HG03108 (cell line): ENCODE measurements at regions not wholly inside any gene's neighbourhood (a gene's known extent, or its start where the extent isn't known, plus 50 kb on each side); places are given as distances from the start of the nearest gene placed in this dataset.
"Not testable (repeated sequence)": the region's sequence is repeated elsewhere in the genome, so short reads cannot be mapped to it uniquely, and the experiment has no call there.

Experiments used
- ATAC-seq: cut with Tn5 transposase; IDR thresholded peaks from one replicate; pipeline ENCODE4 v1.9.1; 2021; ENCODE audit warnings: moderate library complexity; ENCODE audit not compliant: unreplicated experiment

DNA sequence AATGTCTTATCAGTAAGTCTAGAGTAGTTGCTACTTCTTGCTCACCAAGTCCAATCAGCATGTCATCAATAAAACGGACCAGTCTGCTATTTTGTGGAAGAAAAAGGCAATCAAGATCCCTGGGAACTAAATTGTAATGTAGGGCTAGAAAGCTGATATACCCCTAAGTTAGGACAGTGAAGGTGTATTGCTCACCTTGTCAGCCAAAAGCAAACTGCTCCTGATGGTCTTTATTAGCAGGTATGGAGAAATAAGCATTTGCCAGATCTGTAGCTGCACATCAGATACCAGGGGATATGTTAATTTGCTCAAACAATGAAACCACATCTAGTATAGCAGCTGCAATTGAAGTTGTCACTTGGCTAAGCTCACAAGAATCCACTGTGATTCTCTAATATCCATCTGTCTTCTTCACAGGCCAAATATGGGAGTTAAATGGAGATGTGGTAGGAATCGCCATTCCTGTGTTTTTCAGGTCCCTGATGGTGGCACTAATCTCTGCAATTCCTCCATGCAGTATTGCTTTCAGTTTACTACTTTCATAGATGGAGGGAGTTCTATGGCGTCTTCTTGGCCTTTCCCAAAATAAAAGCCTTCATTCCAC is 75.0 kb downstream of the TMEM237 start:
- ATAC-seq = no peak

DNA sequence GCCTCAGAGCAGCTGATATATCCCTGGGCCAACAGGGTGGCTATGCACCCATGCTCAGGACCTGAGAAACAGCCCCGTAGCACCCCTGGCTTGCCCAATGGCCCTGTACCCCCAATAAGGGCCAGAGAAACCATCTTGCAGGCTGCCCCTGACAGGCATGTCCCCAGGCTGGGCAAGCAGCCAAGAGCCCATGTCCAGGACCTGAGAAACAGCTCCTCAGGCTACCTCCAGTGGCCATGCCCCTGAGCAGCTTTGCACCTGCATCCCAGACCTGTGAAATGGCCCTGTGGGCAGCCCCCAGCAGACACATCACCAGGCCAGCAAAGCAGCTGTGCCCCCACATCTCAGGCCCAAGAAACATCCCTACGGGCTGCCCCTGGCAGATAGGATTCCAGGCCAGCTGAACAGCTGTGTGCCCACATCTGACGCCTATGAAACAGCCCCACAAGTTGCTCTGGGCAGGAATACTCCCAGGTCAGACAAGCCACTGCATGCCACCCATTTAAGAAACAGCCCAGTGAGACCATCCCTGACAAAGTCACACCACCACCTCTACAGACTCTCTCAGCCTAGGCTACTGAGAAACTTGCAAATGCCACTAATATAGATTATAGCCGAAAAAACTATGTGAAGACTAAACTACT is 84.1 kb downstream of the TMEM237 start:
- no peak for ATAC-seq

DNA sequence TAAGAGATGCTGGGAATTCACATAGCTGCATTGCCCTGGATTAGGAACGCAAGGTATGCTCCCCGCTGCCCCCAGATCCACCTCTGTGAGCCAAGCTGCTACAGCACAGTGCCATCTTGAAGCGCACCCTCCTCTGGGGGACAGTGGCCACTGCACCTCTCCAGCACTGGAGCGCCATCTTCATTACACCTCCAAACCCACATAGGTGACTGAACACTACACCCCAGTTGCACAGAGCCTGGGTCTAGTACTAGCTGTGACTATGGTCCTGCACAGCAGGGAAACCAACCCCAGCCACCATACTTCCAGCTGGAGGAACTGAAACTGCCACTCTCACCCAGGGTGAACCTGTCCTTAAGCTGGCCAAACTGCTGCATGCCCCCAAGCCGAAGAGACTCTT is 84.6 kb downstream of the TMEM237 start:
- ATAC-seq = no peak

DNA sequence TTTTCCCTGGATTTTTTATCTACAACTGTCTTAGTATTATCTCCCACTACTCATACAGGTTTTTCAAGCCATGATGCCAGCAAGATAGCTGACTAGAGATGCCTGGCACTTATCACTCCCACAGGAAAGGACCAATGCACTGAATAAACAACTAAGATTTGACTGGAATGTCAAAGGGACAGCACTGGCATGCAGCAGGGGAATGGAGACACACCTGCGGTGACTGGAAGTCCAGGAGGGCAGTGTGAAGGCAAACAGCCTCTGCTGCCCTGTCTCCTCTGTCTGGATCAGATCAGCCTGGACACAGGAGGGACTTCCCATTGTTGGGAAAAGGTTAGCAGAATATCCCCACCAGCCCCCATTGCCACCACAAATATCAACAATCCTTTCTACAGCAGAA is 85.1 kb downstream of the TMEM237 start:
- ATAC-seq = no peak

DNA sequence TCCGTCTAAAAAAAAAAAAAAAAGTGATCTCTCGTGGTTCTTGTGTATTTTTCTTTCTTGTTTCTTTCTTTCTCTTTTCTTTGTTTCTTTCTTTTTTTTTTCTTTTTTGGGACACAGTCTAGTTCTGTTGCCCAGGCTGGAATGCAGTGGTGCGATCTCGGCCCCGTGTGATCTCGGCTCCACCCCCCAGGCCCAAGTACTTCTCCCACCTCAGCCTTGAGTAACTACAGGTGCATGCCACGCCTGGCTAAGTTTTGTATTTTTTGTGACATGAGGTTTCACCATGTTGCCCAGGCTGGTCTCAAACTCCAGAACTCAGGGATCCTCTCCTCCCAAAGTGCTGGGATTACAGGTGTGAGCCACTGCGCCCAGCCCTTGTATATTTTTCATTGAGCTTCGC is 91.4 kb downstream of the TMEM237 start:
- ATAC-seq = no peak

DNA sequence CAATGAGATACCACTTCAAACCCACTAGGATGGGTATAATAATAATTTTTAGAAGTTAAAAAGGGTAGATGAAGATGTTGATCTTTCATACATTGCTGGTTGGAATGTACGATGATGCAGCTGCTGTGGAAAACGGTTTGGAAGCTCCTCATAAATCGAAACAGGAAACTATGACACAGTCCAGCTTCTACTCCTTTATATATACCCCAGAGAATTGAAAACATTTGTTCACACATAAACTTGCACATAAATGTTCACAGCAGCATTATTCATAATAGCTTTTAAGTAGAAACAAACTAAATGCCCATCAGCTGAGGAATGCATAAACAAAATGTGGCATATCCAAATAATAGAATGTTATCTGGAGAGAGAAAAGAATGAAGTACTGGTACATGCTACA is 95.0 kb downstream of the STRADB start:
- ATAC-seq = no peak

DNA sequence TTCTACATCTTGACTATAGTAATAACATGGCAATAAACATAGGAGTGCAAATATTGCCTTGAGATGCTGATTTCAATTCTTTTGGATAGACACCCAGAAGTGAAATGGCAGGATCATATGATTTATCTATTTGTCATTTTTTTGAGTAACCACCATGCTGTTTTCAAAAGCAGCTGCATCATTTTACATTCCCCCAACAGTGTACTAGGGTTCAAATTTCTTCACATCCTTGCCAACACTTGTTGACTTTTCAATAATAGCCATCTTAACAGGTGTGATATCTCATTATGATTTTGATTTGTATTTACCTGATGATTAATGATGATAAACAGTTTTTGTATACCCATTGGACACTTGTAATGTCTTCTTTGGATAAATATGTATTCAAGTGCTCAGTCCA is 90.8 kb downstream of the STRADB start:
- no peak for ATAC-seq

DNA sequence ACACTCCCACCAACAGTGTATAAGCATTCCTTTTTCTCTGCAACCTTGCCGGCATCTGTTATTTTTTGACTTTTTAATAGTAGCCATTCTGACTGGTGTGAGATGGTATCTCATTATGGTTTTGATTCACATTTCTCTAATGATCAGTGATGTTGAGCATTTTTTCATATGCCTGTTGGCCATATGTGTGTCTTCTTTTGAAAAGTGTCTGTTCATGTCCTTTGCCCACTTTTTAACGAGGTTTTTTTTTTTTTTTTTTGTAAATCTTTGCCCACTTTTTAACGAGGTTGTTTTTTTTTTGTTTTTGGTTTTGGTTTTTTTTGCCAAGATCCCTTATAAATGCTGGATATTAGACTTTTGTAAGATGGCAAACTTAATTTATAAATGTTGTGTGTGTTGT is 87.7 kb downstream of the STRADB start:
- not testable (repeated sequence) for ATAC-seq

DNA sequence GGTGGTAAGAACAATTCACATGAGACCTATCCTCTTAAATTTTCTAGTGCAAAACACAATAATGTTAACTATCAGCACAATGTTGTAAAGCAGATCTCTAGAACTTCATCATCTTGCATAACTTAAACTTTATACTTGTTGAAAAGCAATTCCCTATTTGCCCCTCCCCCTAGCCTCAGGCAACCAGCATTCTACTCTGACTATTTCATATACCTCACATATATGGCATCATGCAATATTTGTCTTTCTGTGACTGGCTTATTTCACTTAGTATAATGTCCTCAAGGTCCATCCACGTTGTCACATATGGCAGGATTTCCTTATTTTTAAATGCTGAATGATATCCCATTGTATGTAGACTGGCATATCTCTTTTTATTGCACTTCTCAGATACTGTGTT is 86.5 kb downstream of the STRADB start:
- ATAC-seq = no peak

DNA sequence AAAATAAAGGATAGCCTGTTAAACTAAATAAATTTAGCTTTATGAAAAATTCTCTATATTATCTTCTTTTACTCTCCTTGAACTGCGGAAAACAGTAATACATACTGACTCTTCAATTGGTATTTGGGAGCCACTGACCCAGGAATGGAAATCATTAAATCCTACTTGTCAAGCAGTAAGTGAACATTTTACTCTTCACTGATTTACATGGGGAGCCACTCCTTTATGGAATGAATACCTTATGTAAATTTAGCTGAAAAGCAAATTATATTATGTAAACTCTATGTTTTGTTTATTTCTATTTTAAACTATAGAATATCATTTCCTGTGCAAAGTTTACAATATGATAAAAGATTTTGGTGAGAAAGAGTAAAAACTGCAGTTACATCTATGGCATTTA is 85.2 kb downstream of the STRADB start:
- ATAC-seq = no peak

DNA sequence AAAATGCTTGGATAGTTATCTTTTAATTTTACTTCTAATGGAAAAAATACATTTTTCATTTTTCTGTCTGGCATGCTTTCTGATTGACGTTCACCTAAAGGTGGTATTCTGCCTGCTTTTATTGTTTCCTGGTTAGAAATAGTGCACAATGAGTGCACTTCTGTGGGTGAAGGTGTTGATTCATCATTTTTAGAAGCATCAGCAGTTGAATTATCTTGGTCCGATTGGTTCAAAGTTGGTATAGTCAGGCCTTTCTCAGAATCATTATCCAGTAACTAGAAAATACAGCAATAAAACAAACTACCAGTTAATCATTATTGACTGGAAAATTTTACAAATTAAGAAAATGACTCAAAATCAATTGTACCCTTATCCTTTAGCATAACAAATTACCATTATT is 84.5 kb downstream of the STRADB start:
- no peak for ATAC-seq

DNA sequence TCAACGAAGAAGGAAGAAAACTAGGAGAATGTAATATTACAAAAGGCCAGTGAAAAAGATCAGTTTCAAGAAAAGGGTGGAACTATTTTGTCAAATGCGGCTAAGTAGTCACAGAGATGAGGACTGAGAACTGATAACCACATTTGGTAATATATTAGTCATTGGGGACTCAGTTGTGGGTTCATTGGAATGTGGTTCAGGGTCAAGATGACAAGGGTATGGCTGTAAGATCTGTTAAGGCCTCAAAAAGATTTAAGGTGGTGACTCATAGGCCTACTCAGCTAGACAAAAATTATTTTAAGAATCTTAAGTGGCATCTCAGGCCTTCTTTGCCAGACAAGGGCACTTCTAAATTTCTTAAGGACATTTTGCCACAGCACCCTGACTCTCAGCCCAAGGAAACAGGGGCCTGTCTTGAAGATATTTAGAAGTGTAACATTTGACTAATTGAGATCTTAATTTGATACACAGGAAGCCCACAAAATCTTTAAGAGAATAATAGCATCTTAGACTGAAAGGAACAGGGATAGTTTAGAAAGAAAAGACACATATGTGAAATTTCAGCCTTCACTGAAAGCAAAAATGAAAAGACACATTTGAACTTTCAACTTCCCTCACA is 81.3 kb downstream of the STRADB start:
- peak; percentile 97 for ATAC-seq
